OCI-LY7 (cell line): ENCODE measurements at regions not wholly inside any gene's neighbourhood (a gene's known extent, or its start where the extent isn't known, plus 50 kb on each side); places are given as distances from the start of the nearest gene placed in this dataset.

ENCODE experiments used
- BruUV-seq: library from RNA; stranded (reverse); fragments of 400-500 nt; replicated peaks from 2 replicates; lab custom pipeline; 2021; lab: Mats Ljungman, UMichigan
- CTCF ChIA-PET: fragments of 300-600 bp; sonication (Branson Sonifier 250); formaldehyde crosslinking; loops from one replicate; lab custom pipeline; 2022; ENCODE audit warnings: antibody characterized with exemption; ENCODE audit not compliant: unreplicated experiment; lab: Charles Lee
- POLR2A ChIA-PET: fragments of 300-600 bp; sonication (Branson Sonifier 250); formaldehyde crosslinking; loops from one replicate; lab custom pipeline; 2022; ENCODE audit warnings: antibody characterized with exemption; lab: Charles Lee
- DNase-seq: peaks from one replicate; pipeline ENCODE4 v3.0.0-alpha.2; 2015; ENCODE audit warnings: low spot score
- H2AFZ ChIP-seq: fragments of 200-600 bp; sonication (generic), shearing (Covaris generic); 2 replicates; pipeline ENCODE4 v1.6.1; 2014; ENCODE audit warnings: mild to moderate bottlenecking, antibody characterized with exemption, low read length, moderate library complexity
- H3K27ac ChIP-seq: fragments of 200-600 bp; sonication (generic); 2 replicates; pipeline ENCODE4 v1.5.1; 2014; ENCODE audit warnings: mixed run types, low read depth, mild to moderate bottlenecking, moderate library complexity, low read length, inconsistent platforms; ENCODE audit not compliant: poor library complexity, severe bottlenecking
- H3K36me3 ChIP-seq: fragments of 200-600 bp; sonication (generic); 2 replicates; pipeline ENCODE4 v1.6.1; 2014; ENCODE audit warnings: mild to moderate bottlenecking, antibody characterized with exemption, low read length, moderate library complexity, mixed read lengths; ENCODE audit not compliant: insufficient read depth
- H3K4me1 ChIP-seq: fragments of 200-600 bp; sonication (generic); 2 replicates; pipeline ENCODE4 v1.5.1; 2014; ENCODE audit warnings: mild to moderate bottlenecking, low read length; ENCODE audit not compliant: insufficient read depth, poor library complexity, severe bottlenecking
- H3K4me2 ChIP-seq: fragments of 200-600 bp; sonication (generic); 2 replicates; pipeline ENCODE4 v1.6.1; 2014; ENCODE audit warnings: mild to moderate bottlenecking, low read length
- H3K4me3 ChIP-seq: fragments of 200-600 bp; sonication (generic); 2 replicates; pipeline ENCODE4 v1.5.1; 2014; ENCODE audit warnings: mild to moderate bottlenecking, low read depth, low read length; ENCODE audit not compliant: poor library complexity, severe bottlenecking
- H3K79me2 ChIP-seq: fragments of 200-600 bp; sonication (generic); 2 replicates; pipeline ENCODE4 v1.6.1; 2016; ENCODE audit warnings: low read depth, mild to moderate bottlenecking, low read length, moderate library complexity, mixed read lengths; ENCODE audit not compliant: insufficient read depth
- H3K9me2 ChIP-seq: fragments of 200-600 bp; sonication (generic); 2 replicates; pipeline ENCODE4 v1.6.1; 2016; ENCODE audit warnings: mild to moderate bottlenecking, low read length, mixed read lengths; ENCODE audit not compliant: insufficient read depth
- H3K9me3 ChIP-seq: fragments of 200-600 bp; sonication (generic); 2 replicates; pipeline ENCODE4 v1.6.1; 2014; ENCODE audit warnings: mild to moderate bottlenecking, mixed run types, low read length, mixed read lengths
- H4K20me1 ChIP-seq: fragments of 200-600 bp; sonication (generic); 2 replicates; pipeline ENCODE4 v1.6.1; 2014; ENCODE audit warnings: mild to moderate bottlenecking, antibody characterized with exemption, low read length, moderate library complexity, mixed read lengths; ENCODE audit not compliant: insufficient read depth
- CTCF ChIP-seq: fragments of 200-600 bp; sonication (generic); conservative IDR thresholded peaks from 2 replicates; pipeline ENCODE4 v1.5.1; 2014; ENCODE audit warnings: mild to moderate bottlenecking, antibody characterized with exemption, low read length, moderate library complexity, mixed read lengths
- EZH2phosphoT487 ChIP-seq: fragments of 200-600 bp; sonication (generic); IDR thresholded peaks from 2 replicates; pipeline ENCODE4 v1.6.1; 2018; ENCODE audit warnings: low read depth, borderline replicate concordance, mild to moderate bottlenecking, mixed run types, antibody characterized with exemption, low read length, moderate library complexity, mixed read lengths
- intact Hi-C: fragments of 100-400 bp; cut with micrococcal nuclease; formaldehyde crosslinking; loops from one replicate; pipeline ENCODE4 v1.10.0; 2022; ENCODE audit not compliant: unreplicated experiment

DNA sequence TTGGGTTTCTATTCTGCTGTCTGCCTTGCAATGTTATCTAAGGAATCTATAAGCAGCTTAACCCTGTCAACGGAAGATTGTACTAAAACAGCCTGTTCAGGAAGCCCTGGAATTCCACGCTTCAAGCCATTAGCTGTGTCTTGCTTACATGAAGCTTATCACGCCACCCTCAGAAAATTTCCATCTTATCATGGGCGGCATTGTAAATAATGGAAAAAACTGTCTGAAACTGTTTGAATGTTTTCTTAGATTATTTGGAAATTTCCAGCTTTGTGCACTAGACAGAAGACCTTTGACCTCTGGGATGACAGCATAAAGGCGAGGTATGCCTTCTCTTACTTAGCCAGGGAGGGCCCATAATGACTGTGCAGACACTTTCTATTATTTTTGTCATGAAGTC is 319.7 kb downstream of the KCNRG start:
- no peak for TF ChIP-seq CTCF
- no peak for TF ChIP-seq EZH2phosphoT487
- H3K4me2 ChIP-seq, result no peak overlapping the region
- intact Hi-C loops, result no loop called here

DNA sequence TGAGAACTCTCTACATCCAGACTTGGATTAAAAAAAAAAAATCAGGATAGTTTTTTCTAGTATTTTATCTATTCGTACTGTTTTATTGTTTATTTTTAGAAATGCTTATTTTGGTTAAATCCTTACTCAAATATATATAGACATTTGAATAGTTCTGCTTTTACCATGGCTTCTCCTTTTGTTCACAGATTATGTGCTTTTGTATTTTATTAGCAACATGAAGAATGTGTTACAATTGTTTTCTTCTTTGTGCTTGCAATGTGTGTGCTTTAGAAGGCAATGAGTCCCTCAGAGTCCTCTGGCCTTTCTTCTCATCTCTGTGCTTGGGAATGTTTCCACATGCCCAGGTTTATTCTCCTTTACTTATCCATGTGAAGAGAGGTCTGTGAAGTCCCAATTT is 324.0 kb downstream of the KCNRG start:
- TF ChIP-seq CTCF (no peak), EZH2phosphoT487 (no peak)
- no peak for DNase-seq
- H3K4me1 ChIP-seq, result peaks cover 7% of the 10 kb centered on the region
- BruUV-seq, result no TSS peak
- intact Hi-C loops, result no loop called here
- POLR2A ChIA-PET, result no interaction called here
- H3K36me3 ChIP-seq, result no peaks in the 10 kb centered on the region
- no peaks in the 10 kb centered on the region for H3K9me3 ChIP-seq
- no peak overlapping the region for H2AFZ ChIP-seq
- H4K20me1 ChIP-seq, result no peaks in the 10 kb centered on the region
- H3K9me2 ChIP-seq, result no peaks in the 10 kb centered on the region
- H3K4me3 ChIP-seq, result no peak overlapping the region
- no peaks in the 10 kb centered on the region for H3K79me2 ChIP-seq
- CTCF ChIA-PET, result no interaction called here
- no peak overlapping the region for H3K27ac ChIP-seq
- no peak overlapping the region for H3K4me2 ChIP-seq

More for the DNA sequence above, 319.7 kb downstream of the KCNRG start:
- ChIA-PET POLR2A (interaction anchor here (1.0 to 1.4 kb wide), 4 partner anchors 10 to 24 kb away, joined by 3 to 5 read pairs (median 4); no protein-coding TSS in a partner anchor), CTCF (no interaction called here)
- BruUV-seq, result no TSS peak
- Histone ChIP-seq H3K27ac (no peak overlapping the region), H4K20me1 (no peaks in the 10 kb centered on the region), H2AFZ (no peak overlapping the region), H3K4me1 (peaks cover 4% of the 10 kb centered on the region), H3K4me3 (no peak overlapping the region), H3K36me3 (no peaks in the 10 kb centered on the region), H3K9me3 (0 out of 2 replicates have a peak, but pooled peaks cover 4% of the 10 kb centered on the region), H3K79me2 (no peaks in the 10 kb centered on the region), H3K9me2 (no peaks in the 10 kb centered on the region)
- DNase-seq, result no peak

DNA sequence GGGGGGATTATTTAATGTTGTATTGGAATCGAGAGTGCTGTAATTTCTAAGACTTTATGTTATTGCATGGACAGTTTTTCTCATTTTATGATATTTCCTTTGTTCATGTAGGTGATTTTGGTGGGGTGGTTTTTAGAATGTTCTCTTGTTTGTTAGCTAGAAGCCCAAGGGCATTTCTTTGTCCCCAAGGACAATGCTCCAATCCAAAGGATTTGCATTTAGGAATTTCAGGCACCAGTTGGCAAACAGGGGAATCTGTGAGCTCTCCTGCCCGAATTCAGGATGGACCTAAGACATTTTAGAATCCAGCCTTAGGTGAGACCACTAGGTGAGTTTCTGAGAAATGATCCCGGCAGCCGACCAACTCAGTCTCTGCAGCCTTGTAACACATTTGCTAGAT is 324.9 kb downstream of the KCNRG start:
- Histone ChIP-seq H3K9me3 (no peaks in the 10 kb centered on the region), H3K9me2 (no peaks in the 10 kb centered on the region), H4K20me1 (no peaks in the 10 kb centered on the region), H3K4me1 (peaks cover 6% of the 10 kb centered on the region), H3K4me3 (no peak overlapping the region), H3K27ac (no peak overlapping the region), H2AFZ (no peak overlapping the region), H3K4me2 (no peak overlapping the region), H3K36me3 (no peaks in the 10 kb centered on the region), H3K79me2 (no peaks in the 10 kb centered on the region)
- ChIA-PET POLR2A (interaction anchor here (0.6 kb wide), 1 partner anchor 21 kb away, joined by 3 read pairs; no protein-coding TSS in a partner anchor), CTCF (no interaction called here)
- BruUV-seq, result no TSS peak
- intact Hi-C loops, result no loop called here
- TF ChIP-seq EZH2phosphoT487, result no peak
- DNase-seq, result no peak
